Omental fat pad (tissue), 3 donors: ENCODE measurements at regions not wholly inside any gene's neighbourhood (a gene's known extent, or its start where the extent isn't known, plus 50 kb on each side); places are given as distances from the start of the nearest gene placed in this dataset.

Experiments
- ATAC-seq: fragments of 150-250 bp; one replicate; pipeline ENCODE4 v1.9.1; 2016; ENCODE audit warnings: mild to moderate bottlenecking, moderate library complexity; ENCODE audit not compliant: low FRiP score
- DNase-seq: peaks from one replicate; pipeline ENCODE4 v3.0.0-alpha.2; 2019; ENCODE audit warnings: low spot score
- CTCF ChIP-seq, 3 donors: fragments of 450-650 bp; IDR thresholded peaks; one replicate each; pipeline ENCODE4 v1.5.1; 2016 to 2017; ENCODE audit warnings: antibody characterized with exemption in 3 of 3, mild to moderate bottlenecking in 3 of 3, moderate library complexity in 2 of 3

DNA sequence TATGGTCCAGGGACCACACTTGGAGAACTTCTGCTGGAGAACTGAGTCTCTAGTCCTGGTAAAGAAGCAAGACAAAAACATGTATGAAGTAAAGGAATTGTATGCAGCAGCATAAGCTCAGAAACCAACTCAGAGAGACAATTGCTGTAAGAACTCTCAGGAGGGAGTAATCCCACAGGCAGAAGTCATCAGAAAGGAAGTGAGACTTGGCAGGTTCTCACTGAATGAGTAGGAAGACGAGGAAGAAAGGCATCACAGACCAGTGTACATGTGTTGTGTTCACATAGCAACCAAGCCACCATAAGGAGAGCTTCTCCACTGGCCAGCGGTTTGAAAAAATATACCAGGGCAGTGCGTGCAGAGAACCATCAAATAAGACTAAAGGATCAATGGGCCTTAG, 57.9 kb upstream of the FST start:
- ATAC-seq (no peak), DNase-seq (no peak)

GRCh38 chr5:53423724-53424123, 56.7 kb upstream of the FST start:
- no peak for ATAC-seq
- no peak for DNase-seq
- TF ChIP-seq CTCF (IDR thresholded peaks at IDR 0.05), result no peak

More for the DNA sequence above, 57.9 kb upstream of the FST start:
- TF ChIP-seq CTCF (IDR thresholded peaks at IDR 0.05), result no peak

- no peak for TF ChIP-seq CTCF (IDR thresholded peaks at IDR 0.05)
- no peak for DNase-seq
- no peak for ATAC-seq
Observed at GRCh38 chr5:53424686-53425615, 55.5 kb upstream of the FST start.

GRCh38 chr5:53425687-53426511, 54.5 kb upstream of the FST start:
- DNase-seq, result no peak
- no peak for ATAC-seq
- TF ChIP-seq CTCF (IDR thresholded peaks at IDR 0.05), result no peak

GRCh38 chr5:53426512-53426830, 54.0 kb upstream of the FST start:
- TF ChIP-seq CTCF (IDR thresholded peaks at IDR 0.05), result no peak
- no peak for ATAC-seq

DNA sequence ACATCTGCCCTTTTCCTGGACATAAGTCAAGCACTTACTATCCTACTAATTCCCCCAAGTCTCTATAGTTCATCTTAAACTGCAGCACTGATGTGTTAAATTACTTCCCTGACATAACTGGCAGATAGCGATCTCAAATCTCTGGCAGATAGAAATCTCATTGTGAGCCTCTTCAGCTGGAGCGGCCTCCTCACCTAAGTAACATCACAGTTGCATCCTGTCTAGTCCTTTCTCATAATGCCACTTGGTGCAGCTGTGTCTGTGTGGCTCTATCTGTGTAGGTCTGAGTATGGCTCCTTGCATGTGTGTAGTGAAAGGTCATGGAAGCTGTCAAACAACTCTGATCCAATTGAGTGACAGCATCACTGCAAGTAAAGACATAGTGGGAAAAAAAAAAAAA, 53.6 kb upstream of the FST start:
- DNase-seq (no peak), ATAC-seq (no peak)
- TF ChIP-seq CTCF (IDR thresholded peaks at IDR 0.05), result no peak

More at GRCh38 chr5:53426512-53426830, 54.0 kb upstream of the FST start:
- DNase-seq, result no peak
